NCI-H2196 treated with DMSO at 0.1 percent for 48 hours (cell line): ENCODE measurements at regions not wholly inside any gene's neighbourhood (a gene's known extent, or its start where the extent isn't known, plus 50 kb on each side); places are given as distances from the start of the nearest gene placed in this dataset.

Experiments used
- DNase-seq: peaks from one replicate; lab custom pipeline; 2025; ENCODE audit not compliant: unreplicated experiment; lab: John Stamatoyannopoulos, UW

DNA sequence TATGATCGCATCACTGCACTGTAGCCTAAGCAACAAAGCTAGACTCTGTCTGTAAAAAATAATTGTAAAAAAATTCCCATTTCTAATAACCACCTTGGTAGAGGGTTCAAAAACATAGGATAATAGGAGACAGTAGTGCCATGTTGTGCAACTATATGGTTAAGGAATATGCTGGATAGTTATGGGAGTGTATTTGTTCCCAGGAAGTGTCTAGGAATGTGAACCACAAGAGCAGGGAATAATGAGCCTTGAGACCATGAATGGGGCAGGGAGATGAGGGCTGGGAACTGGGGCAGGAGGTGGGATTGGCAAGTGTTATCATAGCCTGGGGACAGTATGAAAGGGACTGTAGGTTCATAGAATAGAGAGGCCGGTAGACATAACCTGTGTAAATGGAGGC lies 50.4 kb downstream of the RUSC2 start:
- DNase-seq: no peak

DNA sequence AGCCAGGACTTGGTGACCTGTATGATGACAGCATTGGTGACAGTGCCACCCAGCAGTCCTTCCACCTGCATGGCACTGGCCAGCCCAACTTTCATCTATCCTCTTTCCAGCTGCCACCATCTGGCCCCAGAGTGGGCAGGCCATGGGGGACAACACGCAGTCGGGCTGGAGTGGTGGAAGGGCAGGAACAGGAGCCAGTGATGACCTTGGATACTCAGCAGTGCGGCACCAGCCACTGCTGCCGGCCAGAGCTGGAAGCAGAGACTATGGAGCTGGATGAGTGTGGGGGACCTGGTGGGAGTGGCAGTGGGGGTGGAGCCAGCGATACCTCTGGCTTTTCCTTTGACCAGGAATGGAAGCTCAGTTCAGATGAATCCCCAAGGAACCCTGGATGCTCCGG lies 56.9 kb downstream of the RUSC2 start:
- DNase-seq: no peak

GRCh38 chr9:35547889-35548418 lies 57.1 kb upstream of the TESK1 start:
- no peak for DNase-seq

- no peak for DNase-seq
Observed at GRCh38 chr9:35548571-35548970, 56.5 kb upstream of the TESK1 start.

GRCh38 chr9:35549441-35549840 lies 55.6 kb upstream of the TESK1 start:
- DNase-seq: no peak

GRCh38 chr9:35552376-35552775 lies 52.7 kb upstream of the TESK1 start:
- DNase-seq: no peak

- no peak for DNase-seq
Observed at GRCh38 chr9:35552837-35553236, 52.2 kb upstream of the TESK1 start.

- peak; percentile 46 for DNase-seq
Observed at GRCh38 chr9:35553670-35554543, 51.2 kb upstream of the TESK1 start.

- no peak for DNase-seq
Observed at GRCh38 chr9:35555246-35555701, 49.8 kb upstream of the TESK1 start.
